Astrocyte (in vitro differentiated cells and primary cell): ENCODE measurements at regions not wholly inside any gene's neighbourhood (a gene's known extent, or its start where the extent isn't known, plus 50 kb on each side); places are given as distances from the start of the nearest gene placed in this dataset.

ENCODE experiments used
- CTCF ChIP-seq: IDR thresholded peaks from 2 replicates; pipeline ENCODE4 v1.5.1; 2011; ENCODE audit warnings: low read depth, mild to moderate bottlenecking, inconsistent platforms, low read length, moderate library complexity; ENCODE audit not compliant: insufficient read depth
- EZH2 ChIP-seq: IDR thresholded peaks from 2 replicates; pipeline ENCODE4 v1.6.1; 2012; ENCODE audit warnings: mild to moderate bottlenecking, low read length, inconsistent platforms; ENCODE audit not compliant: insufficient read depth

DNA sequence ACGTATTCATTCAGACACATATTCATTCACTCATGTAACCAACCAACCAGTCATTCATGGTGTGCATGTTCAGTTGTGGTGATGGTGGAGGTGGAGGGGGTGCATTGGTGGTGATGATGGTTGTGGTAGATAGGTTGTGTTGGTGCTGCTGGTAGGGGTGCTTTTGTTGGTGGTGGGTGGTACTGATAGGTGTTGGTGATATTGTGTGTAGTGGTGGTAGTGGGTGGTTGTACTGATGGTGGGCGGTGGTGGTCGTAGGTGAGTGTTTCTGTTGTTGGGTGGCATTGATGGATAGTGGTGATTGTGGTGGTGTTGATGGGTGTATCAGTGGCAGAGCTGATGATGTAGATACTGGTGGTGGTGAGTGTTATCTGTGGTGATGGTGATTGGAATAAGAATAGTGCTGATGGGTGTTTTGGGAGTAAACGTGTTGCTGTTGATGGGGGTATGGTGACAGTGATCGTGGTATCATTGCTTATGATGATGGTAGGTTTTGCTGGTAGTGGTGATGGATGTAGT lies 59.8 kb upstream of the SHB start:
- TF ChIP-seq CTCF (no peak), EZH2 (no peak)
